ENCODE measurements at regions not wholly inside any gene's neighbourhood (a gene's known extent, or its start where the extent isn't known, plus 50 kb on each side); places are given as distances from the start of the nearest gene placed in this dataset.

DNA sequence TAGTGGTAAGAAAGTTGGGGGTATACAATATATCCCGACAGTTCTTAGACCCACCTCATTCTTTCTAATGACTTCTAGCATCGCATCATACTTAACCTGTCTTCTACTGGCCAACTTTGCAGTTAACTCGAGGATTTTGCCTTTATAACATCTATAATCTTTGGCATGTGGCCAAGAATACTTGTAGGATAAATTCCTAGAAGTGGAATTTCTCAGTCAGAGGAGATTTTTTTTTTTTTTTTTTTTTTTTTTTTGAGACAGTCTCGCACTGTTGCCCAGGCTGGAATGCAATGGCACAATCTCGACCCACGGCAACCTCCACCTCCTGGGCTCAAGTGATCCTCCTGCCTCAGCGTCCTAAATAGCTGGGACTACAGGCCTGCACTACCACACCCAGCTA lies 253.5 kb downstream of the MRTFB start:
- Histone ChIP-seq H2BK120ac (ENCODE audit: low read depth, low read length) (no peak overlapping the region), H3K4me1 (ENCODE audit: control insufficient read depth, insufficient read depth, low read length) (peaks cover 4% of the 10 kb centered on the region; the same call in 1 of the 2 replicates), H2AK5ac (ENCODE audit: low read depth, low read length) (no peak overlapping the region), H3K4ac (ENCODE audit: low read depth, low read length) (no peak overlapping the region), H3K27me3 (ENCODE audit: control insufficient read depth, insufficient read depth, low read length) (no peaks in the 10 kb centered on the region), H3K9me1 (ENCODE audit: insufficient read depth, low read length) (peaks cover 9% of the 10 kb centered on the region), H3K23ac (ENCODE audit: low read depth, low read length) (no peak overlapping the region), H2AFZ (replicated peaks; ENCODE audit: low read length, poor library complexity) (no peak overlapping the region), H3K9ac (ENCODE audit: low read depth, low read length) (no peak overlapping the region), H3K9me3 (ENCODE audit: control insufficient read depth, insufficient read depth, low read length) (no peaks in the 10 kb centered on the region), H4K20me1 (ENCODE audit: insufficient read depth, low read length) (peaks cover 26% of the 10 kb centered on the region), H2BK5ac (ENCODE audit: low read depth, low read length, poor library complexity, severe bottlenecking) (no peak overlapping the region), H4K91ac (ENCODE audit: insufficient read depth, low read depth, low read length) (no peak overlapping the region), H4K8ac (ENCODE audit: low read depth in 2 of 2, low read length in 2 of 2) (no peak overlapping the region), H3K56ac (ENCODE audit: extremely low read depth, insufficient read depth, low read length) (no peak overlapping the region), H4K5ac (ENCODE audit: low read depth, low read length) (no peak overlapping the region), H2BK20ac (ENCODE audit: low read depth, low read length) (no peak overlapping the region), H3K79me1 (ENCODE audit: low read depth in 1 of 2, low read length in 2 of 2) (peaks cover 43 to 60% of the 10 kb centered on the region in 2 experiments), H3K27ac (ENCODE audit: insufficient read depth, low read length) (no peak overlapping the region), H3K14ac (replicated peaks; ENCODE audit: low read depth, low read length) (no peak overlapping the region), H3K18ac (ENCODE audit: low read depth, low read length) (no peak overlapping the region), H2AK9ac (replicated peaks; ENCODE audit: low read depth, low read length, poor library complexity) (no peak overlapping the region), H3K4me3 (ENCODE audit: insufficient read depth, low read depth, low read length) (no peak overlapping the region), H2BK15ac (ENCODE audit: low read depth, low read length) (no peak overlapping the region), H3K36me3 (ENCODE audit: control insufficient read depth, insufficient read depth, low read length) (peaks cover 8% of the 10 kb centered on the region), H3K4me2 (ENCODE audit: low read depth, low read length) (no peak overlapping the region)
- BruUV-seq (replicated peaks), result no TSS peak
- in situ Hi-C loops (cut with MboI; ENCODE audit: low sequenced_read_pairs) (no loop called here), dilution Hi-C loops (cut with HindIII; ENCODE audit: low sequenced_read_pairs, unreplicated experiment) (no loop called here), intact Hi-C loops (cut with micrococcal nuclease) (no loop called here)
- CTCF ChIA-PET, result no interaction called here
- POLR2A ChIA-PET (ENCODE audit: unreplicated experiment), result no interaction called here
- no peak for TF ChIP-seq FOS (IDR thresholded peaks at IDR 0.05; ENCODE audit: low read depth, low read length)
- TF ChIP-seq, protein P1, sequence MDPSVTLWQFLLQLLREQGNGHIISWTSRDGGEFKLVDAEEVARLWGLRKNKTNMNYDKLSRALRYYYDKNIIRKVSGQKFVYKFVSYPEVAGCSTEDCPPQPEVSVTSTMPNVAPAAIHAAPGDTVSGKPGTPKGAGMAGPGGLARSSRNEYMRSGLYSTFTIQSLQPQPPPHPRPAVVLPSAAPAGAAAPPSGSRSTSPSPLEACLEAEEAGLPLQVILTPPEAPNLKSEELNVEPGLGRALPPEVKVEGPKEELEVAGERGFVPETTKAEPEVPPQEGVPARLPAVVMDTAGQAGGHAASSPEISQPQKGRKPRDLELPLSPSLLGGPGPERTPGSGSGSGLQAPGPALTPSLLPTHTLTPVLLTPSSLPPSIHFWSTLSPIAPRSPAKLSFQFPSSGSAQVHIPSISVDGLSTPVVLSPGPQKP (IDR thresholded peaks at IDR 0.05; ENCODE audit: borderline replicate concordance, low read depth, low read length), result no peak
- no peak for TF ChIP-seq POLR2A (IDR thresholded peaks at IDR 0.05; ENCODE audit: low read depth, low read length)
- TF ChIP-seq RCOR1 (IDR thresholded peaks at IDR 0.05; ENCODE audit: insufficient replicate concordance, low read length), result no peak
- TF ChIP-seq MAZ (IDR thresholded peaks at IDR 0.05; ENCODE audit: borderline replicate concordance, low read depth, low read length), result no peak
- no peak for TF ChIP-seq SMC3 (IDR thresholded peaks at IDR 0.05; ENCODE audit: low read depth, low read length)
- no peak for TF ChIP-seq CEBPB (IDR thresholded peaks at IDR 0.05; ENCODE audit: low read depth, low read length)
- TF ChIP-seq BHLHE40 (IDR thresholded peaks at IDR 0.05; ENCODE audit: low read depth, low read length), result no peak
- TF ChIP-seq CHD1 (IDR thresholded peaks at IDR 0.05; ENCODE audit: low read depth, low read length), result no peak
- TF ChIP-seq MAFK (IDR thresholded peaks at IDR 0.05; ENCODE audit: low read depth, low read length), result no peak
- TF ChIP-seq, protein P2, sequence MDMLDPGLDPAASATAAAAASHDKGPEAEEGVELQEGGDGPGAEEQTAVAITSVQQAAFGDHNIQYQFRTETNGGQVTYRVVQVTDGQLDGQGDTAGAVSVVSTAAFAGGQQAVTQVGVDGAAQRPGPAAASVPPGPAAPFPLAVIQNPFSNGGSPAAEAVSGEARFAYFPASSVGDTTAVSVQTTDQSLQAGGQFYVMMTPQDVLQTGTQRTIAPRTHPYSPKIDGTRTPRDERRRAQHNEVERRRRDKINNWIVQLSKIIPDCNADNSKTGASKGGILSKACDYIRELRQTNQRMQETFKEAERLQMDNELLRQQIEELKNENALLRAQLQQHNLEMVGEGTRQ (IDR thresholded peaks at IDR 0.05; ENCODE audit: low read depth, low read length), result no peak
- no peak for TF ChIP-seq MXI1 (IDR thresholded peaks at IDR 0.05; ENCODE audit: borderline replicate concordance, low read depth, low read length)
- no peak for TF ChIP-seq NFE2L2 (IDR thresholded peaks at IDR 0.05; ENCODE audit: low read depth, low read length)
- no peak for TF ChIP-seq RAD21 (IDR thresholded peaks at IDR 0.05; ENCODE audit: low read length)
- TF ChIP-seq, protein P3, sequence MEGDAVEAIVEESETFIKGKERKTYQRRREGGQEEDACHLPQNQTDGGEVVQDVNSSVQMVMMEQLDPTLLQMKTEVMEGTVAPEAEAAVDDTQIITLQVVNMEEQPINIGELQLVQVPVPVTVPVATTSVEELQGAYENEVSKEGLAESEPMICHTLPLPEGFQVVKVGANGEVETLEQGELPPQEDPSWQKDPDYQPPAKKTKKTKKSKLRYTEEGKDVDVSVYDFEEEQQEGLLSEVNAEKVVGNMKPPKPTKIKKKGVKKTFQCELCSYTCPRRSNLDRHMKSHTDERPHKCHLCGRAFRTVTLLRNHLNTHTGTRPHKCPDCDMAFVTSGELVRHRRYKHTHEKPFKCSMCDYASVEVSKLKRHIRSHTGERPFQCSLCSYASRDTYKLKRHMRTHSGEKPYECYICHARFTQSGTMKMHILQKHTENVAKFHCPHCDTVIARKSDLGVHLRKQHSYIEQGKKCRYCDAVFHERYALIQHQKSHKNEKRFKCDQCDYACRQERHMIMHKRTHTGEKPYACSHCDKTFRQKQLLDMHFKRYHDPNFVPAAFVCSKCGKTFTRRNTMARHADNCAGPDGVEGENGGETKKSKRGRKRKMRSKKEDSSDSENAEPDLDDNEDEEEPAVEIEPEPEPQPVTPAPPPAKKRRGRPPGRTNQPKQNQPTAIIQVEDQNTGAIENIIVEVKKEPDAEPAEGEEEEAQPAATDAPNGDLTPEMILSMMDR (conservative IDR thresholded peaks at IDR 0.05; ENCODE audit: low read depth, low read length), result no peak
- no peak for TF ChIP-seq RFX5 (IDR thresholded peaks at IDR 0.05; ENCODE audit: low read depth, low read length)
- ATAC-seq (ENCODE audit: low read depth) (peak; percentile 42), DNase-seq (peak; percentile 44)
- WGBS, 2 experiments (ENCODE audit: extremely low coverage in 2 of 2, insufficient read length in 1 of 2), result no CpG with 5 or more reads among the region's 7 CpGs
